Stimulated activated effector memory CD8-positive, alpha-beta T cell treated with anti-CD3 and anti-CD28 coated beads, Interleukin-12 subunit alpha, Interleukin-12 subunit beta, amount 100 ng/mL, for 72 hours (primary cell): ENCODE measurements at regions not wholly inside any gene's neighbourhood (a gene's known extent, or its start where the extent isn't known, plus 50 kb on each side); places are given as distances from the start of the nearest gene placed in this dataset.
"Not testable (repeated sequence)": the region's sequence is repeated elsewhere in the genome, so short reads cannot be mapped to it uniquely, and the experiment has no call there.

Source experiments
- ATAC-seq: fragments of 150-1000 bp; cut with Tn5 transposase; 2 replicates; pipeline ENCODE4 v1.10.0; 2021
- DNase-seq, 2 donors: peaks; one replicate each; pipeline ENCODE4 v3.0.0; 2021 to 2022; ENCODE audit warnings: low spot score in 2 of 2
- H3K27ac Mint-ChIP-seq: one replicate; pipeline ENCODE4 v1.8.0; 2022; ENCODE audit warnings: mild to moderate bottlenecking, mixed read lengths
- H3K36me3 Mint-ChIP-seq: one replicate; pipeline ENCODE4 v1.8.0; 2022; ENCODE audit warnings: mild to moderate bottlenecking, mixed read lengths
- H3K4me1 Mint-ChIP-seq: one replicate; pipeline ENCODE4 v1.8.0; 2022; ENCODE audit warnings: mixed read lengths
- H3K4me3 Mint-ChIP-seq: one replicate; pipeline ENCODE4 v1.8.0; 2022; ENCODE audit warnings: mild to moderate bottlenecking, mixed read lengths
- H3K9me3 Mint-ChIP-seq: one replicate; pipeline ENCODE4 v1.8.0; 2022; ENCODE audit warnings: mixed read lengths

GRCh38 chr7:91373111-91373800, 109.0 kb downstream of the FZD1 start:
- no peaks in the 10 kb centered on the region for H3K36me3 Mint-ChIP-seq

GRCh38 chr7:91374321-91374989, 110.2 kb downstream of the FZD1 start:
- Mint-ChIP-seq H3K4me3 (no peak overlapping the region), H3K27ac (no peak overlapping the region), H3K9me3 (peaks cover 9% of the 10 kb centered on the region), H3K4me1 (no peaks in the 10 kb centered on the region), H3K36me3 (no peaks in the 10 kb centered on the region)
- ATAC-seq (no peak), DNase-seq (no peak)

More at GRCh38 chr7:91373111-91373800, 109.0 kb downstream of the FZD1 start:
- no peak for ATAC-seq
- peaks cover 9% of the 10 kb centered on the region for H3K9me3 Mint-ChIP-seq
- H3K4me1 Mint-ChIP-seq, result no peaks in the 10 kb centered on the region
- H3K27ac Mint-ChIP-seq, result no peak overlapping the region
- no peak overlapping the region for H3K4me3 Mint-ChIP-seq
- DNase-seq, result no peak

GRCh38 chr7:91375378-91375777, 111.1 kb downstream of the FZD1 start:
- ATAC-seq (no peak), DNase-seq (no peak)
- H3K4me1 Mint-ChIP-seq, result no peaks in the 10 kb centered on the region
- peaks cover 9% of the 10 kb centered on the region for H3K9me3 Mint-ChIP-seq
- no peak overlapping the region for H3K4me3 Mint-ChIP-seq
- no peaks in the 10 kb centered on the region for H3K36me3 Mint-ChIP-seq
- no peak overlapping the region for H3K27ac Mint-ChIP-seq

- no peak overlapping the region for H3K27ac Mint-ChIP-seq
- no peaks in the 10 kb centered on the region for H3K36me3 Mint-ChIP-seq
- no peaks in the 10 kb centered on the region for H3K4me1 Mint-ChIP-seq
- H3K4me3 Mint-ChIP-seq, result no peak overlapping the region
- DNase-seq (no peak), ATAC-seq (no peak)
- peaks cover 10% of the 10 kb centered on the region for H3K9me3 Mint-ChIP-seq
Observed at GRCh38 chr7:91378131-91378530, 113.9 kb downstream of the FZD1 start.

- Mint-ChIP-seq H3K9me3 (peaks cover 13% of the 10 kb centered on the region), H3K4me1 (no peaks in the 10 kb centered on the region), H3K27ac (no peak overlapping the region), H3K4me3 (no peak overlapping the region), H3K36me3 (no peaks in the 10 kb centered on the region)
- DNase-seq (no peak), ATAC-seq (no peak)
Observed at GRCh38 chr7:91379236-91379635, 115.0 kb downstream of the FZD1 start.

- DNase-seq (no peak), ATAC-seq (no peak)
- Mint-ChIP-seq H3K9me3 (peaks cover 16% of the 10 kb centered on the region), H3K4me3 (no peak overlapping the region), H3K36me3 (no peaks in the 10 kb centered on the region), H3K27ac (no peak overlapping the region), H3K4me1 (no peaks in the 10 kb centered on the region)
Observed at GRCh38 chr7:91379991-91380390, 115.8 kb downstream of the FZD1 start.

- H3K36me3 Mint-ChIP-seq, result no peaks in the 10 kb centered on the region
- DNase-seq (no peak), ATAC-seq (no peak)
- H3K9me3 Mint-ChIP-seq, result peaks cover 17% of the 10 kb centered on the region
- H3K4me1 Mint-ChIP-seq, result no peaks in the 10 kb centered on the region
- no peak overlapping the region for H3K27ac Mint-ChIP-seq
- no peak overlapping the region for H3K4me3 Mint-ChIP-seq
Observed at GRCh38 chr7:91383053-91383904, 119.0 kb downstream of the FZD1 start.

- Mint-ChIP-seq H3K36me3 (no peaks in the 10 kb centered on the region), H3K9me3 (peaks cover 17% of the 10 kb centered on the region), H3K4me3 (no peak overlapping the region), H3K27ac (no peak overlapping the region), H3K4me1 (no peaks in the 10 kb centered on the region)
- peak; percentile 27 for ATAC-seq
- DNase-seq, result no peak
Observed at GRCh38 chr7:91383905-91384274, 119.7 kb downstream of the FZD1 start.

- not testable (repeated sequence) for H3K4me1 Mint-ChIP-seq, ATAC-seq, H3K4me3 Mint-ChIP-seq, H3K36me3 Mint-ChIP-seq, H3K27ac Mint-ChIP-seq, DNase-seq
- peaks cover 11% of the 10 kb centered on the region for H3K9me3 Mint-ChIP-seq
Observed at GRCh38 chr7:91394757-91395156, 130.5 kb downstream of the FZD1 start.

- H3K4me1 Mint-ChIP-seq, DNase-seq, H3K27ac Mint-ChIP-seq, ATAC-seq, H3K36me3 Mint-ChIP-seq, H3K4me3 Mint-ChIP-seq: not testable (repeated sequence)
- H3K9me3 Mint-ChIP-seq, result peaks cover 11% of the 10 kb centered on the region
Observed at GRCh38 chr7:91395313-91395712, 131.1 kb downstream of the FZD1 start.

GRCh38 chr7:91397096-91397495, 132.9 kb downstream of the FZD1 start:
- Mint-ChIP-seq H3K4me1 (no peaks in the 10 kb centered on the region), H3K36me3 (no peaks in the 10 kb centered on the region), H3K27ac (no peak overlapping the region), H3K9me3 (peaks cover 14% of the 10 kb centered on the region), H3K4me3 (no peak overlapping the region)
- ATAC-seq (no peak), DNase-seq (no peak)

- DNase-seq, result no peak
- Mint-ChIP-seq H3K27ac (no peak overlapping the region), H3K9me3 (peaks cover 17% of the 10 kb centered on the region), H3K4me1 (no peaks in the 10 kb centered on the region), H3K36me3 (no peaks in the 10 kb centered on the region), H3K4me3 (no peak overlapping the region)
- ATAC-seq, result no peak
Observed at GRCh38 chr7:91397612-91398011, 133.4 kb downstream of the FZD1 start.

- no peak for DNase-seq
- ATAC-seq, result no peak
- no peaks in the 10 kb centered on the region for H3K4me1 Mint-ChIP-seq
- no peak overlapping the region for H3K27ac Mint-ChIP-seq
- no peak overlapping the region for H3K4me3 Mint-ChIP-seq
- H3K36me3 Mint-ChIP-seq, result no peaks in the 10 kb centered on the region
- peaks cover 14% of the 10 kb centered on the region for H3K9me3 Mint-ChIP-seq
Observed at GRCh38 chr7:91398341-91398740, 134.1 kb downstream of the FZD1 start.

- no peak for DNase-seq
- Mint-ChIP-seq H3K36me3 (no peaks in the 10 kb centered on the region), H3K4me1 (no peaks in the 10 kb centered on the region), H3K27ac (no peak overlapping the region), H3K4me3 (no peak overlapping the region), H3K9me3 (peaks cover 6% of the 10 kb centered on the region)
- ATAC-seq, result no peak
Observed at GRCh38 chr7:91405092-91405788, 141.0 kb downstream of the FZD1 start.

- H3K9me3 Mint-ChIP-seq, H3K27ac Mint-ChIP-seq, H3K4me3 Mint-ChIP-seq, DNase-seq, ATAC-seq, H3K4me1 Mint-ChIP-seq, H3K36me3 Mint-ChIP-seq: not testable (repeated sequence)
Observed at GRCh38 chr7:91405873-91406272, 141.6 kb downstream of the FZD1 start.
